ENCODE measurements at regions not wholly inside any gene's neighbourhood (a gene's known extent, or its start where the extent isn't known, plus 50 kb on each side); places are given as distances from the start of the nearest gene placed in this dataset.
A peak's percentile ranks its signal among the peaks of the same experiment; 100 is the strongest.

GRCh38 chr5:54909911-54910870, 75.2 kb downstream of the ESM1 start:
- TF ChIP-seq CTCF (IDR thresholded peaks at IDR 0.05), result no peak
- no peak for TF ChIP-seq POLR2A (IDR thresholded peaks at IDR 0.05)
- TF ChIP-seq POLR2AphosphoS5 (IDR thresholded peaks at IDR 0.05), result no peak
- TF ChIP-seq EP300 (IDR thresholded peaks at IDR 0.05), result no peak
- H3K27me3 ChIP-seq, result no peaks in the 10 kb centered on the region
- 69 to 78% methylated on average over 4 of the region's 4 CpGs for WGBS, 2 donors
- no peaks in the 10 kb centered on the region for H3K36me3 ChIP-seq
- no peak for DNase-seq
- no peaks in the 10 kb centered on the region for H3K9me3 ChIP-seq
- intact Hi-C loops (cut with DNase I), result no loop called here
- no peaks in the 10 kb centered on the region for H3K4me1 ChIP-seq
- H3K27ac ChIP-seq, result no peak overlapping the region
- H3K4me3 ChIP-seq, result no peak overlapping the region

- no peaks in the 10 kb centered on the region for H3K9me3 ChIP-seq
- intact Hi-C loops (cut with DNase I), result no loop called here
- DNase-seq, result no peak
- H3K27ac ChIP-seq, result no peak overlapping the region
- WGBS, 2 donors, result 42 to 73% methylated on average over 2 of the region's 2 CpGs
- no peaks in the 10 kb centered on the region for H3K27me3 ChIP-seq
- TF ChIP-seq POLR2AphosphoS5 (IDR thresholded peaks at IDR 0.05), result no peak
- no peak for TF ChIP-seq CTCF (IDR thresholded peaks at IDR 0.05)
- TF ChIP-seq EP300 (IDR thresholded peaks at IDR 0.05), result no peak
- no peak for TF ChIP-seq POLR2A (IDR thresholded peaks at IDR 0.05)
- no peak overlapping the region for H3K4me3 ChIP-seq
- no peaks in the 10 kb centered on the region for H3K36me3 ChIP-seq
- no peaks in the 10 kb centered on the region for H3K4me1 ChIP-seq
These were observed 76.4 kb downstream of the ESM1 start for GRCh38 chr5:54908774-54909525.

DNA sequence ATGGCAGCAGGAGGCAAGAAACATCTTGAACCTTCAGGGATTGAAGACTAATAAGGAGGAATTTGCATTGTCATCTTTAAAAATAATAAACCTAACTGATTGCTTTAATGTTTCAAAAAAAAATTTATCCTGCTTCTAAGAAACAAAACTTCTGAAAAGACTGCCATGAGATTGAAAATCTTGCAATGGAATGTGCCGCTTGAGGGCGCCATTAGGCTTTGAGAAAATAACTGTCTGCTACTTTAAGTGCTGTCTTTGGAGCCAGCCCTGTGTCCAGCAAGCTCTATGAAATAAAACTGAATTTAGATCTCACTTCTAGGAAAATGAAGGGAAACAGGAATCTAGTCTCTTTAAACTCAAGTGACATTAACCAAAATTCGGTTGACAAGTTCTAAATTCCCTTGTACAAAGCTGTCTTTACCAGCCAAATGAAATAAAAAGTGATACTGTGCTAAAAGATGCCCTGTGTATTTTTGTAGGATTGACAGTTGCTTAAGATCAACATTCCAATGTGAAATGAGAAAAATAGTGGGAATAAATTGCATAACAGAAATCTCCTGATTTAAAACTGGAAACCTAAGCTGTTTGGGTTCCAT, 79.4 kb downstream of the ESM1 start:
- no peaks in the 10 kb centered on the region for H3K36me3 ChIP-seq
- peak; percentile 79 for DNase-seq
- H3K27ac ChIP-seq, result no peak overlapping the region
- H3K9me3 ChIP-seq, result no peaks in the 10 kb centered on the region
- H3K4me1 ChIP-seq, result no peaks in the 10 kb centered on the region
- intact Hi-C loops (cut with DNase I), result loop anchor here (1.0 kb wide), 1 partner anchor 240 kb away; no protein-coding TSS in a partner anchor
- TF ChIP-seq EP300 (IDR thresholded peaks at IDR 0.05) (no peak), CTCF (IDR thresholded peaks at IDR 0.05) (peak in 3 of 4 experiments; percentile 20 to 40 (median 35))
- no peaks in the 10 kb centered on the region for H3K27me3 ChIP-seq
- 3% methylated on average over 3 of the region's 3 CpGs for WGBS, 2 donors
- no peak overlapping the region for H3K4me3 ChIP-seq

GRCh38 chr5:54905246-54905795, 80.1 kb downstream of the ESM1 start:
- intact Hi-C loops (cut with DNase I), result no loop called here
- no peaks in the 10 kb centered on the region for H3K27me3 ChIP-seq

DNA sequence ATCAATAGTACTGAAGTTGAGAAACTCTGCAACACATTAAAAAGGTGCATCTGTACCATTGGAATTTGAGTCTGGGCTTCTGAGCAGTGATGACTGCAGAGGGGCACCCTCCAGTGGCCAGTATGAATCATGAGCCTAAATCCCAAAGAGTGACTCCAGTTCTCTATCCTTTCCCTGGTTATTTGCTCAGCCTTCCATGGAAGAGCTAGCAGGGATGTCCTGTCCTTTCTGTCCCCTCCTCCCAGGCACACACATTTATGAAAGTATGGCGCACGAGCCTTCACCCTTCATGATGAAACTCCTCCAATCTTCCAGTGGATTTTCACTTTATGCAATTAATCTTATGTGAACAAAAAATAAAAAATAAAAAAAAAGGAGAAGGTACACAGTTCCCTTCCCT, 81.0 kb downstream of the ESM1 start:
- Histone ChIP-seq H3K27me3 (no peaks in the 10 kb centered on the region), H3K27ac (no peak overlapping the region), H3K4me1 (no peaks in the 10 kb centered on the region), H3K9me3 (no peaks in the 10 kb centered on the region), H3K4me3 (no peak overlapping the region), H3K36me3 (no peaks in the 10 kb centered on the region)
- TF ChIP-seq POLR2A (IDR thresholded peaks at IDR 0.05) (no peak), EP300 (IDR thresholded peaks at IDR 0.05) (no peak), CTCF (IDR thresholded peaks at IDR 0.05) (no peak), POLR2AphosphoS5 (IDR thresholded peaks at IDR 0.05) (no peak)
- no peak for DNase-seq
- intact Hi-C loops (cut with DNase I), result no loop called here
- 63 to 78% methylated on average over 2 of the region's 2 CpGs for WGBS, 2 donors

More at GRCh38 chr5:54905246-54905795, 80.1 kb downstream of the ESM1 start:
- no peak for DNase-seq
- TF ChIP-seq POLR2AphosphoS5 (IDR thresholded peaks at IDR 0.05), result no peak
- H3K4me3 ChIP-seq, result no peak overlapping the region
- H3K4me1 ChIP-seq, result no peaks in the 10 kb centered on the region
- H3K9me3 ChIP-seq, result no peaks in the 10 kb centered on the region
- 84 to 90% methylated on average over 3 of the region's 3 CpGs for WGBS, 2 donors
- H3K36me3 ChIP-seq, result no peaks in the 10 kb centered on the region
- H3K27ac ChIP-seq, result no peak overlapping the region
